ENCODE measurements at regions not wholly inside any gene's neighbourhood (a gene's known extent, or its start where the extent isn't known, plus 50 kb on each side); places are given as distances from the start of the nearest gene placed in this dataset.
"Not testable (repeated sequence)": the region's sequence is repeated elsewhere in the genome, so short reads cannot be mapped to it uniquely, and the experiment has no call there.

GRCh38 chr2:129831018-129831417 lies 148.4 kb upstream of the RAB6C start:
- no peak for DNase-seq

GRCh38 chr2:129833465-129833864 lies 146.0 kb upstream of the RAB6C start:
- not testable (repeated sequence) for DNase-seq

GRCh38 chr2:129847043-129847442 lies 132.4 kb upstream of the RAB6C start:
- no peak for DNase-seq

- DNase-seq: peak; percentile 10 to 82
Measured at GRCh38 chr2:129849559-129850160, 129.8 kb upstream of the RAB6C start.

- DNase-seq: no peak
Measured at GRCh38 chr2:129857200-129857599, 122.3 kb upstream of the RAB6C start.

- DNase-seq: no peak
Measured at GRCh38 chr2:129859175-129859574, 120.3 kb upstream of the RAB6C start.

- DNase-seq: no peak
Measured at GRCh38 chr2:129860088-129860487, 119.4 kb upstream of the RAB6C start.

GRCh38 chr2:129861666-129862288 lies 117.7 kb upstream of the RAB6C start:
- DNase-seq: no peak

GRCh38 chr2:129862668-129863067 lies 116.8 kb upstream of the RAB6C start:
- no peak for DNase-seq

- DNase-seq: no peak
Measured at GRCh38 chr2:129863350-129863749, 116.1 kb upstream of the RAB6C start.

GRCh38 chr2:129864719-129865118 lies 114.7 kb upstream of the RAB6C start:
- no peak for DNase-seq

- DNase-seq: no peak
Measured at GRCh38 chr2:129865976-129866375, 113.5 kb upstream of the RAB6C start.

GRCh38 chr2:129866391-129866790 lies 113.1 kb upstream of the RAB6C start:
- DNase-seq: no peak

GRCh38 chr2:129868151-129868550 lies 111.3 kb upstream of the RAB6C start:
- DNase-seq: no peak

GRCh38 chr2:129870685-129871241 lies 108.7 kb upstream of the RAB6C start:
- DNase-seq: no peak

GRCh38 chr2:129872446-129872845 lies 107.0 kb upstream of the RAB6C start:
- DNase-seq: no peak

- no peak for DNase-seq
Measured at GRCh38 chr2:129876541-129876940, 102.9 kb upstream of the RAB6C start.

- DNase-seq: peak; percentile 30 to 63
Measured at GRCh38 chr2:129877289-129877741, 102.2 kb upstream of the RAB6C start.

GRCh38 chr2:129877795-129878775 lies 101.4 kb upstream of the RAB6C start:
- no peak for DNase-seq

- DNase-seq: no peak
Measured at GRCh38 chr2:129879614-129880180, 99.8 kb upstream of the RAB6C start.

- DNase-seq: no peak
Measured at GRCh38 chr2:129880309-129880708, 99.2 kb upstream of the RAB6C start.

- DNase-seq: no peak
Measured at GRCh38 chr2:129880971-129881370, 98.5 kb upstream of the RAB6C start.
